ENCODE measurements at regions not wholly inside any gene's neighbourhood (a gene's known extent, or its start where the extent isn't known, plus 50 kb on each side); places are given as distances from the start of the nearest gene placed in this dataset.

DNA sequence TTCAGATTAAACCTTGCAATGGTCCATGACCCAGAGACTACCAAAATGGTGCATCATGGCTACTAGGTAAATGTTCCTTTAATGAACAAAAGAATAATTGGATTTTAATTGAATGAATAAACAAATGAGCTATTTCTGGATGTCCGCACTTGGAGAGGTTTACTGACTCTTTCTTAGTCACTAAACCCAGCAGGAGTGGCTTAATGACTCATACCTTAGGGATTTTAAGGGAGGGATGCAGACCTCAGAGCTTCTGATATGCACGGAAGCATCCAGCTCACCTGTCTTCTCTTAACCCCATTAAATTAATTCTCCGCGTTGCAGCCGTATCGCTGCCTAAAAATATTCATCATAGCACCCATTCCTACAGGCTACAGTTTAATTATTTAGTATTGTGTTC lies 970.0 kb upstream of the SLC35B3 start:
- DNase-seq = no peak

DNA sequence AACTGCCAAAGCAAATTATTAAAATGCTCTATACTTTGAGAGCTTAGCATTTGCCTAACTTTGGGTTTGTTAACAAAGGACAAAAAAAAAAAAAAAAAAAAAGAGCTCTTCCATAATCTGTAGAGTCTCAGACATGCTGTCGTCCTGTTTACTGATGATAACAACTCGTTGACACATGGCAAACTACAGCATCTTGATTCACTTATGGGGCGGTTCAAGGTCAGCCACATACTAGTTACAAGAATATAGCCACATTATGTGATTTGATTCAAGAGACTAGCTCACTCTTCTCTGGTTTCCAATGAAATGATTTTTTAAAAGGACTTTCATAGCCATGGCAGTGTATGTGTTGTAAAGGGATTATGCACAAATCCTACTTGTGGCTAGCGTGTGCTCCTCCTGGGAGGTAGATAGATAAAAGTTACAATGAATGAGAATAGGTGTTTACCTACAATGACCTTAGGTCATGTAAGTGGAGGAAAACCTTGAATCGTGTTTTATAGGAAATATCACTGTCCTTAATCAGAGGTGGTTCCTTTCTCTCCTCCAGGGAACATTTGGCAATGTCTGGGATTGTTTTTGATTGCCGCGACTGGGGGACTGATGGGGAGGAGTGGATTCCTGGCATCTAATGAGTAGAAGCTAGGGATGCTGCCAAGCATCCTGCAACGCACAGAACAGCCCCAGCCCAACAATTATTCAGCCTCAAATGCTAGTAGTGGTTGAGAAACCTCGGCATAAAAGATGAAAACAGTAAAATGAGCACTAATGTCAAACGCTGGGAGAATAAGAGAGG lies 969.2 kb upstream of the SLC35B3 start:
- DNase-seq = no peak

DNA sequence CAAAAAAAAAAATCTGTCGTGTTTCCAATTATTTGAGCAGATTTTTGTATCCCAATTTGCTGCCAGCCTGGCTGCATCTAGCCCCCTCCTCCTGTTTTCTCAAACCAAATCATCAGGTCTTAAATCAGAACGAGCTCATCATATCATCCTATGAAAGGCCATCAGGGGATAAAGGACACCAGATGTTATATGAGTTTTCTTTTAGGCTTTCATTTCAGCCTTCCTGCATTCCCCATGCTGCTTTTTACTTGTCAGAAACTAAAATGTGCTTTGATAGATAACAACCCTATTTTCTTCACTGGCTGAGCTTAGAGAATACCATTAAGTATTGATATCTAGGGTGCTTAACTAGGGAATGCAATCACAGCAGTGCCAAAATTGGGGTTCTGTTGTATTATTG lies 968.4 kb upstream of the SLC35B3 start:
- no peak for DNase-seq

DNA sequence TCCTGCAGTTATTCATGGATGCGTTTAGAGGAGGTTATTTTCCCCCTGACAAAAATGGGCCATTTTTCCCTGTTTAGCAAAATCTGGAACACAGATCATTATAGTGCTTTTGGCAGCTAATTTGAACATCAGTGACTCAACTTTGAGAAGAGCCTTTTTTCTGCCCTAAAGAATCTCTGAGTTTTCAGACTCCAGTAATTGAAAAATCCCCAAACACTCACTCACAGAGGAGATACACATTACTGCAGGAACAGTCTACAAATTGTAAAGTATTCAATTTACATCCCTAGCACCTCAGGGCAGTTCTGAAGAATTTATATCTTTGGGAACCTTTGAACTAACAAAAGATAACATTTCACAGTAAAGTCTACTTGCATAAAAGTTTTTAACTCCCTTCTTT lies 966.6 kb upstream of the SLC35B3 start:
- no peak for DNase-seq

DNA sequence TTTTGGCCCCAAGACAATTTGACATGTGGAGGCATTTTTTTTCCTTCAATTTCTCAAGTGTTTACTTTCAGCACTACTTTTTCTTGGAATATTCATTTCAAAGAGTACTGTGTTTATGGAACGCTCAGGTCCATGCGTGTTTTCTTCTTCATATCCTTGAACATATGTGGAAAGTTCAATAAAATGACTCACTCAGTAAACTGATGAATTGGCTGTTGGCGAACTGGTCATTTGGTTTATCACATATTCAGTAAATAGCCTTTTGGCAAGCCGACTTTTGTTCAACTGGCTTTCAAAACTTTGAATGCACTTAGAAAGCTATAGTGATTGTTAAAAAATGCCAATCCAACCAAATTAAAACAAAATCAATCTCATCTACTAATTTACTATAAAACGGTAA lies 964.6 kb upstream of the SLC35B3 start:
- no peak for DNase-seq

DNA sequence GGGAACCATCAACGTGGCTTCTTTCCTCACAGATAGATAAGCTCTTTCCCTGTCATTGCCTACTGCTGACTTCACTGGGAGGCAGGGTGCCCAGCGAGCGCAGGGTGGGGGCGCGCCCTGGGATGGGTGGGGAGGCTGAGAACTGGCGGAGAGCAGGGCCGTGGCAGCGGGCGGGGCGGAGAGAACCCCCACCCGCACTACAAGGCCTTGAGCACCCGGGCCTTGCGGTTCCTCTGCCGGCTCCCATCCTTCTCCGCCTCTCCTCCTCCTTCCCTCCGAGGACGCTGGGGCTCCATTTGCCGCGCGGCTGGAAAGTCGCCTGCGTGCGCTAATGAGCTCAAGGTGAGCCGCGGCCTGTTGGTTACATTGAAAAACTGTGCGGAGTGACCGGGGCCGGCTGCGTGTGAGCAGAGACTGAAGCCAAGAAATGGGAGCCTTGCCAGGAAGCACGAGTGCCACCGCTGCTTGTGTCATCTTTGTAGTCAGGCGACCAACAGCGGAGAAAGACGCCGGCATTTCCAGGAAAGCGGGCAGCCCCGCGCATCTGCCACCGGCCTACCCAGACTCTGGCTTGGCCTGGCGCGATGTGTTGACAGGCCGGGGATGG lies 963.5 kb upstream of the SLC35B3 start:
- DNase-seq = no peak

DNA sequence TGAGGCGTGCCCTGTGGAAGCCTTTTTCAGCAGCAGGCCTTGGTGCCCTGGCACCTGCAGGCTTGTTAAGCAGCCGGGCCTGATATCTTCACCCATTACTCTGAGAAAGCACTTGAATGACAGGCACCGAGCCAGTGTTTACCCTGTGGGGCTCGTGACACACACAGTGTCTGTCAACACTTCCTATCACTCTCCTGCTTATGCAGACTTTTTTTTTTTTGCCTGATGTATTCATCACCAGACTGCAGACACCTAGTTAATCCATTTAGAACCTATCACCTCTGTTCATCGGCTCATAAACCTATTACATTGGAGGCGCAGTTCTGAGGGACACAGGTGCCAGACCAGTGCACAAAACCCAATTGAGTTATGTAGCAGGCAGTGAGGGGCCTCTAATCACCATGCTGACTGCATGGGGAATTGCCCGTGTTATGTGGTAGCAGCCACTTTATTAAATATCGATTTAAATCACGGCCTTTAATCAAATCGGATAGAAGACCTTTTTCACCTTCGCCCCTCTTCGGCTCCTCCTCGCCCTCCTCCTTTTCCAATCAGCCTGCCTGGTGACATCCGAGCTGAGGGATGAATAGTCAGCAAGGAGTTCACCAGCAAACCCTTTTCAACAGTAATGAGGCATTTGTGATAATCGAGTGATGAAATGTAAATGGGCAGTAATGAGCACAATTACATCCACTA lies 962.9 kb upstream of the SLC35B3 start:
- DNase-seq = no peak

DNA sequence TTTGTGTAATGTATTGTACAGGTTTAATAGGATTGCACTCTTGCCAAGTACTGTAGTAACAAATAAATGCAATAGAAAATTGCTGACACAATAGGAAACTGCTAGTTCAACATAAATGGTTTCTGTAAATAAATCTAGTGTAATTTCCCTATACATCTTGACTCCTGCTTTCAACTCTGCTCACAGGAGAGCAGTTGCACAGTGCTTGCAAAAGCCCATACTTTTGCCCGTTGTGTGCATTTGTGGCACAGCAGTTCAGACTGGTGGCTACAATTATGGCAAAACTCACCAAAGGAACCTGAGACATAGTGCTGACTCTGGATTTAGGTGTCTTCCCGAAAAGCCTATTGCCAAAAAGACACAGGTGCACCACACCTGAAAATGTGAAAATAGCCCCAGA lies 953.3 kb upstream of the SLC35B3 start:
- no peak for DNase-seq

DNA sequence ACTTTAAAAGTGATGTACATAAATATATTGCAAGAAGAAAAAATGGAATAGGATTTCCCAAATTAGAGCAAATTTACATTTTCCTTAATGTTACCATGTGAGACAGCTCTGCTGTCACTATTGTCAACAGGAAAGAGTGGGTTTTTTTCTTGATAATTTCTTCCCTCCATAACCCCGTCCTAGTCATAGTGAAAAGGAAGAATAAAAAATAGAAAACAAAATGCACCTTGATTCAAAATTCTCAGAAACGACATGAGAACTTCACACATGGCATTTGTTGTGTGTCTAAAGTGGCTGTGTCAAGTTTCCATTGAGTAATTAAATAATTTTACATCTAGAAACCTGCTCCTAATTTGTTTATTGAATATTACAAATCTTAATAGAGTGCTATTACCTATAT lies 945.2 kb upstream of the SLC35B3 start:
- no peak for DNase-seq

DNA sequence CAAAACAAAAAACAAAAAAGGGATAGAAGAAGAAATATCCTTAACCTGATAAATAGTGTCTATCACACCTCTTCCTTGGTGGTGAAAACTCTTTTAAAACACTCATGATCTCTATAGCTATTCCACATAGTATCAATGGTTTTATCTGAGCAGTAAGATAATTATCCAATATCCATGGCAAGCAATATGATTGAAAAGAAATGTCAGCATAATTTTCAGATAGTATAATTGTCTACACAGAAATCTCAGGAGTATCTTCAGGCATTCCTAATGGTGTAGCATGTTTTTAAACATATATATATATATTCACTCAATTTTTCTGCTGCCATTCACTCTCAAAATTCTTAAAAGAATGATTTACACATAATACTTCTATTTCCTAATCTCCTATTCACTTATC lies 938.0 kb upstream of the SLC35B3 start:
- no peak for DNase-seq

DNA sequence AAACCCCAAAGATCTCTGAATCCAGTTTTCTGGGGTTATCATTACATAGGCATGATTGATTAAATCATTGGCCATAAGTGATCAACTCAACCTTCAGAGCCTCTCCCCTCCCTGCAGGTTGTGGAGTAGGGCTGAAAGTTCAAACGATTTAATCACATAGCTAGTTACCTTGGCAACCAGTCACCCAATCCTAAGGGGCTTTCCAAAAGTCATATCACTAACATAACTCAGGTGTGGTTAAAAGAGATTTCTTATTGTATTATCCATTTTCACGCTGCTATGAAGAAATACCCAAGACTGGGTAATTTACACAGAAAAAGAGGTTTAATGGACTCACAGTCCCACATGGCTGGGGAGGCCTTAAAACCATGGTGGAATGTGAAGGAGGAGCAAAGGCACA lies 935.1 kb upstream of the SLC35B3 start:
- DNase-seq = no peak

DNA sequence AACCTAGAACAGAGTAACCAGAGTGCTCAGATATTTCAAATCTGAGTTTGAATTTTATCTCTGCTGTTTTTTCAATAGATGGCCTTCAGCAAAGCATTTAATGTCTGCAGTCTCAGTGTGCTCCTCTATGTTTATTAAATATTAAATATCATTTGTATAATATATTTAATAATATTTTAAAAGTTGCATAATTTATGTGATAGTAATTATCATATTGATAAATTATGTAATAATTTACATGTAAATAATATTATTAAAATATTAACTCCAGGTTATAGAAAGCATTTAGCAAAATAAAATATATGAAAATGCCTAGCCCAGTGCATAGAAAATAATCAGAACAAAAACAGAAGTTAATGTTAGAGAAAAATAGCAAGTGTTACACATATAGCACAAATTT lies 930.0 kb upstream of the SLC35B3 start:
- DNase-seq = no peak

DNA sequence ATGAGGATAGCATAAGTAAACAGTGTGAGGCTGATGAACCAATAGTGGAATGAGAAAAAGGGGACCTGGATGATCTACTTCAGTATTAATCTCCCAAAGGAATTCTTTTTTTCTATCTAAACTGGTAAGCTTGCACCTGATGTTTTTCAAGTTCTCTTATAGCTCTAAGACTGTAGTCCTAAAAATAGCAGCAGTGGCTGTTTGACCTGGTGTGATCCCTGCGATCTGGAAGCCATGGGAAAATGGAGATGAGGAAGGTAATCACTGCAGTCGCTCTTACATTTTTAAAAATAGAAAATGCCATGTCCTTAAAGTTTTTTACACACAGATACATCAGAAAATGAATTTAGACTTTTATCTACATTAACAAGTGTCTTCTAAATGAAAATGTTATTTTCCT lies 926.4 kb upstream of the SLC35B3 start:
- no peak for DNase-seq

DNA sequence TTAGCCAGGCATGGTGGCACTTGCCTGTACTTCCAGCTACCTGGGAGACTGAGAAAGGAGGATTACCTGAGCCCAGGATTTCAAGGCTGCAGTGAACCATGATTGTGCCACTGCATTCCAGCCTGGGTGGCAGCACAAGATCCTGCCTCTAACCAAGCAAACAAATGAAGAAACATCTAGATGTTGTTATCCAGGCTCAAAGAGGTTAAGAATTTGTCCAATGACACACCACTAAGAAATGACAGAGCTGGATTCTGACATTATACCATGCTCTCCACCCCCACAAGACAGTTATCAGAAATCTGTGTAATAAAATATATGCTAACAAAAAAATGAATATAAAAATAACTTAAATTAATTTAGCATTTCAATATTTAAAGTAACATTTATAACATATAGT lies 925.5 kb upstream of the SLC35B3 start:
- DNase-seq = no peak

DNA sequence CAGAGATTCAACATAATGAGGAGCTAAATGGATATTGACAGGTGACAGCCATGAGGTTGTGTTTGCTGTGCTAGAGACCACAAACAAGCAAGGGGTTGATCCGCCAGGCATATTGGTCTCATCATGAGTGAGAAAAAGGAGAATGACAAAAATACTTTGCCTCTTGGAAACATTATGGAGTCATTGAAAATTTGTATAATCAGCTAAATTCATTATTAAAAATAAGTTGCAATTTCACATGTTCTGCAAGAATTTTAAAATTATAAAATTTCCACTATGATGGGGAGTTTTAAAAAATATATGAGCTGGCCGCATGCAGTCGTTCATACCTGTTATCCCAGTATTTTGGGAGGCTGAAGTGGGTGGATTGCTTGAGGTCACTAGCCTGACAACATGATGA lies 912.3 kb upstream of the SLC35B3 start:
- DNase-seq = no peak

DNA sequence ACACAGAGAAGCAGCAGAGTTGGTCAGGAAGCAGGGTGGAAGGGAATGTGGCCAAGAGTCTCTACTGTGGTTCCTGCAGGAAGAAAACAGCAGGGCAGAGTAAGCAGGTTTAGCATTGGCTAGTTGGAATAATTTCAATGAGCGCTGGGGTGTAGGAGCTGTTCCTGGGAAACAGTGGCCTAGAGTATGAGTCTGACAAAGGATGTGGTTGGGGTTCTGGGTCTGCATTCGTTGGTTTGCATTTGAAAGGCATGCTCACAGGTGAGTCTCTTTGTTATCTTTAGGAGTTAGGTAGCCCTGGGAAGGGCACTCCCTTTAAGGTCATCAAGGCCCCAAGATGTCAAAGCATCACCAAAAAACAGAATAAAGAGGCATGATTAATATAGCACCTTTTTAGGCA lies 911.6 kb upstream of the SLC35B3 start:
- no peak for DNase-seq

DNA sequence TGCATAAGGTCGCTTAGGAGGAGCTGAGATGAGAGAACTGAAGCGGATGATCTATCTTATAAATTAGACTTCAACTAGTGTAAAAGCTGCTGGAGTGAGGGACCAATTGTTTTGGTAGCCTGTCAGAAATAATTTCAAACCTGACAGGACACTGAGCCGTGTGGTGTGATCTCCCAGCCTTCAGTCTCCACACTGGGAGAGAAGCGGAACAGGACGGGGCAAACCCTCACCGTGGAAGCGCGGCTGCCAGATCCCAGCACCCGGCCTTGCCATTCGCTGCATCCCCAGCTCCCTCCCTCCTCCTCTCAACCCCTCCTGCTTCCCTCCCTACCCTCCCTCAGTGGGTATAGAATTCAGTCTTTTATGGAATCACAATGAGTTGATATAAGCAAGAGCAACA lies 900.1 kb upstream of the SLC35B3 start:
- no peak for DNase-seq

DNA sequence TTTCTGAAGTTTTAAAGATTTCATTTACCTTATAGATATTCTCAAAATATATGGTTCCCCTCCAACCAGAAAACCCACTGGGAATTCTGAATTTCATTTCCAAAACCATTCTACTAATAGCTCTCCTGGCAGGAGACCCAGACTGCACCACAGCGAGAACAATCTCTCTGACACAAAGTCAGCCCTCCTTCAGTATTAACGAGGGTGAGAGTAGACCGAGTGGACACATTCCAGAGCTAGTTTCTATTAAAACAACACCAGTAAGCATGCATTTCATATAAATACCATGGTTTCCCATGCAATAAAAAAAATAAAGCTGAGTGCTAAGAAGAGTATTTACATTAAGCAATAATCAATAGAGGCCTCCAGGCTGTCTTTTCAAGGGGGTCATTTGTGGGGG lies 899.6 kb upstream of the SLC35B3 start:
- peak in 1 of 2 donors; percentile 6 for DNase-seq

DNA sequence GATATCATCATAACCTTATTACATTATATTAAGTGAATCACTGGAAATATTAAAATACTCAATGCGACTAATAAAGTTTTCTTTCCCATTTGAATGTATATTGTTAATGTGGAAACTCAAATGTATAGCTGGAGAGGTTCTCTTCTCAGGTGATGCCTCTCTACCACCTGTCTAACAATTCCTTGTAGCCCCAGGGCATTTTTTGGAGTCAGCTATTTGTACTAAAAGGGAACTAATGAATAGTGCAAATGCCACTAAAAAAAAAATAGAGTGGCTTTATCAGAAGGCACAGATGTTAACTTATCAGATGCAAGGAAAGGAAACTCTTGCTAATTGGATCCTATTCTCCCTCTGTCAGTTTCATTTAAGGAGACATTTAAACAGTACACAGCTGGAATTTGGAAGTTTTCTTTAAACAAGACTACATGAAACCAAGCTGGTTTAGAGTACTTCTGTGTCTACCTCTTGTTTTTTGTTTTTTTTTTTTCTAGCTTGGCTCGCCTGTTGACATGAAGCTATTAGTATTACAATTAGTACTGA lies 897.0 kb upstream of the SLC35B3 start:
- no peak for DNase-seq

DNA sequence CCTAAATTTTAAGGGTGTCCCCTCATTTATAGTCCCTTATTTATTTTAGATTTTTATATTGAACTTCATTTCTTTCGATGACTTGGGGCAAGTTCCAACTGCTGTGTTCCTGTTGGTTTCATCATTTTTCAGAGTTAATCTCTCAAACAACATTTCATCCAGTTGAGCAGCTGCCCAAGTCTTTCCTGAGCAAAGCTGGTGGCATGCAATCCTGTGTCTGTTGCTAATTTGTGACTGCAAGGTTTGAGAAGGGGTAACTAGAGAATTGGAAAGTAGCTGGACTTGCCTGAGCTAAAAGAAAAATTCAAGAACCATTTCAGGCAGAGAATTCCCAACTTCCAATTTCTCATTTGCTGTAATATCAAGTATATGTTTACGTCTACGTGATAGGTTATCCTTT lies 881.5 kb upstream of the SLC35B3 start:
- DNase-seq = no peak

DNA sequence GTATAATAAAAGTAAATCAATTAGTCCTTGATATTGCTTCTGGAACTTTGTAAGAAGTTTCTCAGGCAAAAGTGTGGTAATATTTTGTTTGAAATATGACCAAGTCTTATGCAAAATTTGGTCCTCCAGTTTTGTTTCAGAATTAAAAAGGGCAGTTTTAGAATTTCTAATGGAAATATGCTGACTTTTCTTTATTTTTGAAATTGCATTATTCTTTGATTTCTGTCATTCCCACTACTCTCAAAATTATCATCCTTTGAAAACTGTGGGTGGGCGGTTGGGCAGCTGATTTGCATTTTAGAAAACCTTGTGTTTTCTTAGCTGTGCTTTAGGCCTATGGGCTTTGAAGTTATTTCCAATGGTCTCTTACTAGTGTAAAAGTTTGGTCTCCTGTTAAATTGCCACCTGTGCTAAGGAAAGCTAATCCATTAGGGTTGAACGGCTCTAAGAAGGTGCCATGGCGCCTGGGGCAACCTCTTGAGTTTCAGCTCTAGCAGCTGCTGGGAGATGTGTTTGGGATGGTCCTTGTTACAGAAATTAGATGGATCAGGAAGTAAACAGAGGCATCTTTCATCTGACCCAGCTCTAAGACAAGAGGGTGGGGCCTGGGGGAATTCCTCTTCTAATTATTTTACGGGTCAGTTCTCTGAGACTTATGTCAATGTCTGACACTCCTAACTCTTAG lies 880.8 kb upstream of the SLC35B3 start:
- DNase-seq = no peak

DNA sequence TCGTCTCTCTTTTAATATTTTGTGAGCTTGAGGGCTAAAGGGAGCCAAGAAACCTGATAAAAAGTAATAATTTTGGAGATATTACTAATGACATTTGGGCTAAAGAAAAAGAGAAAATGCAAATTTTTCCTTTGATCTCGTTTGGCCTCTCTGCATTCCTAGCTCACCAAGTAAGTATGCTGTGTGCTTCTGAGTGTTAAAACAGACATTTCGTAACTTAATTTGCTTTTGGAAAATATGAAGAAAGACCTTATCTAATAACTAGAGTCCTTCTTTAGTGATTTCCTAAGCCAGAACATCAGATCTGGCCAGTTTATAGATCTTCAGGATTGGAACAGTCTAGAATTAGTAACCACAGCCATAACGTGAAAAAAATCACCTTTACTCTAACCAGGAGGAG lies 872.9 kb upstream of the SLC35B3 start:
- no peak for DNase-seq

Measured in right lung (tissue), 2 donors.